Stimulated activated naive CD4-positive, alpha-beta T cell treated with Interleukin-2 at 50 U/mL for 16 hours (primary cell): ENCODE measurements at regions not wholly inside any gene's neighbourhood (a gene's known extent, or its start where the extent isn't known, plus 50 kb on each side); places are given as distances from the start of the nearest gene placed in this dataset.

ENCODE experiments used
- DNase-seq: peaks from one replicate; lab custom pipeline; 2025; lab: John Stamatoyannopoulos, UW

- no peak for DNase-seq
Observed at GRCh38 chr11:127070808-127071207, 70.2 kb upstream of the KIRREL3 start.

- DNase-seq = no peak
Observed at GRCh38 chr11:127066401-127067090, 66.0 kb upstream of the KIRREL3 start.

GRCh38 chr11:127063241-127063640, 62.7 kb upstream of the KIRREL3 start:
- no peak for DNase-seq

GRCh38 chr11:127061947-127062346, 61.4 kb upstream of the KIRREL3 start:
- no peak for DNase-seq

GRCh38 chr11:127059750-127060149, 59.2 kb upstream of the KIRREL3 start:
- no peak for DNase-seq

- DNase-seq = no peak
Observed at GRCh38 chr11:127059286-127059685, 58.7 kb upstream of the KIRREL3 start.

GRCh38 chr11:127058524-127058923, 58.0 kb upstream of the KIRREL3 start:
- DNase-seq = no peak

- no peak for DNase-seq
Observed at GRCh38 chr11:127057126-127057525, 56.6 kb upstream of the KIRREL3 start.

- no peak for DNase-seq
Observed at GRCh38 chr11:127056338-127056971, 55.9 kb upstream of the KIRREL3 start.

GRCh38 chr11:127055236-127055635, 54.7 kb upstream of the KIRREL3 start:
- DNase-seq = no peak

GRCh38 chr11:127054153-127054552, 53.6 kb upstream of the KIRREL3 start:
- no peak for DNase-seq

GRCh38 chr11:127052404-127052803, 51.8 kb upstream of the KIRREL3 start:
- no peak for DNase-seq
